ENCODE measurements at regions not wholly inside any gene's neighbourhood (a gene's known extent, or its start where the extent isn't known, plus 50 kb on each side); places are given as distances from the start of the nearest gene placed in this dataset.

GRCh38 chr2:83951378-83951947 is 507.6 kb downstream of the SUCLG1 start:
- Mint-ChIP-seq H3K36me3 (ENCODE audit: low read depth) (no peaks in the 10 kb centered on the region), H3K4me1 (no peaks in the 10 kb centered on the region), H3K9me3 (ENCODE audit: low read depth) (no peaks in the 10 kb centered on the region), H3K4me3 (no peak overlapping the region), H3K27ac (no peak overlapping the region), H3K27me3 (peaks cover 5% of the 10 kb centered on the region)
- intact Hi-C loops (cut with DNase I, micrococcal nuclease) = no loop called here
- DNase-seq = no peak
- no peak for ATAC-seq
- ChIA-PET CTCF (interaction anchor here (0.7 to 2.0 kb wide), 2 partner anchors 10 to 330 kb away, joined by 3 to 6 read pairs; no protein-coding TSS in a partner anchor), POLR2A (no interaction called here)

GRCh38 chr2:83949361-83949760 is 509.7 kb downstream of the SUCLG1 start:
- ChIA-PET POLR2A (no interaction called here), CTCF (interaction anchor here (2.0 kb wide), 1 partner anchor 12 kb away, joined by 6 read pairs; no protein-coding TSS in a partner anchor)
- Mint-ChIP-seq H3K4me3 (no peak overlapping the region), H3K4me1 (no peaks in the 10 kb centered on the region), H3K27ac (no peak overlapping the region), H3K27me3 (peaks cover 5% of the 10 kb centered on the region), H3K9me3 (ENCODE audit: low read depth) (no peaks in the 10 kb centered on the region), H3K36me3 (ENCODE audit: low read depth) (no peaks in the 10 kb centered on the region)
- DNase-seq (no peak), ATAC-seq (no peak)
- intact Hi-C loops (cut with DNase I, micrococcal nuclease) = no loop called here

GRCh38 chr2:83944191-83944590 is 514.9 kb downstream of the SUCLG1 start:
- Mint-ChIP-seq H3K9me3 (ENCODE audit: low read depth) (no peaks in the 10 kb centered on the region), H3K4me3 (no peak overlapping the region), H3K36me3 (ENCODE audit: low read depth) (no peaks in the 10 kb centered on the region), H3K27ac (no peak overlapping the region), H3K27me3 (peaks cover 5% of the 10 kb centered on the region), H3K4me1 (no peaks in the 10 kb centered on the region)
- ChIA-PET POLR2A (no interaction called here), CTCF (no interaction called here)
- intact Hi-C loops (cut with DNase I, micrococcal nuclease) = no loop called here
- no peak for DNase-seq
- ATAC-seq = no peak

- no peaks in the 10 kb centered on the region for H3K36me3 Mint-ChIP-seq (ENCODE audit: low read depth)
- ChIA-PET POLR2A (no interaction called here), CTCF (no interaction called here)
- H3K4me3 Mint-ChIP-seq = no peak overlapping the region
- no peaks in the 10 kb centered on the region for H3K9me3 Mint-ChIP-seq (ENCODE audit: low read depth)
- no peak overlapping the region for H3K27ac Mint-ChIP-seq
- H3K4me1 Mint-ChIP-seq = no peaks in the 10 kb centered on the region
- no peak for ATAC-seq
- intact Hi-C loops (cut with DNase I, micrococcal nuclease) = no loop called here
- DNase-seq = no peak
- H3K27me3 Mint-ChIP-seq = peaks cover 3% of the 10 kb centered on the region
Measured at GRCh38 chr2:83943265-83943664, 515.8 kb downstream of the SUCLG1 start.

GRCh38 chr2:83941886-83942285 is 517.2 kb downstream of the SUCLG1 start:
- H3K27me3 Mint-ChIP-seq = peaks cover 2% of the 10 kb centered on the region
- no peak for DNase-seq
- POLR2A ChIA-PET = no interaction called here
- CTCF ChIA-PET = no interaction called here
- no peaks in the 10 kb centered on the region for H3K4me1 Mint-ChIP-seq
- H3K9me3 Mint-ChIP-seq (ENCODE audit: low read depth) = no peaks in the 10 kb centered on the region
- ATAC-seq = no peak
- no peak overlapping the region for H3K27ac Mint-ChIP-seq
- H3K4me3 Mint-ChIP-seq = no peak overlapping the region
- intact Hi-C loops (cut with DNase I, micrococcal nuclease) = no loop called here
- H3K36me3 Mint-ChIP-seq (ENCODE audit: low read depth) = no peaks in the 10 kb centered on the region

GRCh38 chr2:83933749-83934148 is 525.3 kb downstream of the SUCLG1 start:
- no peaks in the 10 kb centered on the region for H3K36me3 Mint-ChIP-seq (ENCODE audit: low read depth)
- H3K4me3 Mint-ChIP-seq = no peak overlapping the region
- H3K27me3 Mint-ChIP-seq = no peaks in the 10 kb centered on the region
- CTCF ChIA-PET = no interaction called here
- intact Hi-C loops (cut with DNase I, micrococcal nuclease) = no loop called here
- no peak for DNase-seq
- POLR2A ChIA-PET = no interaction called here
- no peak for ATAC-seq
- H3K9me3 Mint-ChIP-seq (ENCODE audit: low read depth) = no peaks in the 10 kb centered on the region
- no peaks in the 10 kb centered on the region for H3K4me1 Mint-ChIP-seq
- no peak overlapping the region for H3K27ac Mint-ChIP-seq

- CTCF ChIA-PET = no interaction called here
- POLR2A ChIA-PET = no interaction called here
- no peaks in the 10 kb centered on the region for H3K4me1 Mint-ChIP-seq
Measured at GRCh38 chr2:83923531-83923930, 535.5 kb downstream of the SUCLG1 start.

GRCh38 chr2:83916559-83916958 is 542.5 kb downstream of the SUCLG1 start:
- Mint-ChIP-seq H3K9me3 (ENCODE audit: low read depth) (no peaks in the 10 kb centered on the region), H3K36me3 (ENCODE audit: low read depth) (no peaks in the 10 kb centered on the region), H3K4me1 (no peaks in the 10 kb centered on the region), H3K27me3 (peaks cover 4% of the 10 kb centered on the region), H3K4me3 (no peak overlapping the region), H3K27ac (no peak overlapping the region)
- intact Hi-C loops (cut with DNase I, micrococcal nuclease) = no loop called here
- ChIA-PET POLR2A (no interaction called here), CTCF (interaction anchor here (1.1 kb wide), 1 partner anchor 18 kb away, joined by 3 read pairs; no protein-coding TSS in a partner anchor)
- DNase-seq = no peak
- ATAC-seq = no peak

More at GRCh38 chr2:83923531-83923930, 535.5 kb downstream of the SUCLG1 start:
- DNase-seq = no peak
- H3K36me3 Mint-ChIP-seq (ENCODE audit: low read depth) = no peaks in the 10 kb centered on the region
- no peak overlapping the region for H3K27ac Mint-ChIP-seq
- H3K4me3 Mint-ChIP-seq = no peak overlapping the region
- no peak for ATAC-seq
- intact Hi-C loops (cut with DNase I, micrococcal nuclease) = no loop called here
- H3K27me3 Mint-ChIP-seq = peaks cover 10% of the 10 kb centered on the region
- H3K9me3 Mint-ChIP-seq (ENCODE audit: low read depth) = no peaks in the 10 kb centered on the region

GRCh38 chr2:83915381-83915780 is 543.7 kb downstream of the SUCLG1 start:
- Mint-ChIP-seq H3K9me3 (ENCODE audit: low read depth) (no peaks in the 10 kb centered on the region), H3K4me1 (no peaks in the 10 kb centered on the region), H3K4me3 (no peak overlapping the region), H3K27me3 (peaks cover 4% of the 10 kb centered on the region), H3K27ac (no peak overlapping the region), H3K36me3 (ENCODE audit: low read depth) (no peaks in the 10 kb centered on the region)
- CTCF ChIA-PET = interaction anchor here (1.1 kb wide), 1 partner anchor 17 kb away, joined by 3 read pairs; no protein-coding TSS in a partner anchor
- intact Hi-C loops (cut with DNase I, micrococcal nuclease) = no loop called here
- POLR2A ChIA-PET = no interaction called here
- DNase-seq = no peak
- no peak for ATAC-seq

GRCh38 chr2:83908750-83909149 is 550.3 kb downstream of the SUCLG1 start:
- no peaks in the 10 kb centered on the region for H3K27me3 Mint-ChIP-seq
- H3K4me1 Mint-ChIP-seq = no peaks in the 10 kb centered on the region
- H3K9me3 Mint-ChIP-seq (ENCODE audit: low read depth) = no peaks in the 10 kb centered on the region
- ChIA-PET CTCF (no interaction called here), POLR2A (no interaction called here)
- no peaks in the 10 kb centered on the region for H3K36me3 Mint-ChIP-seq (ENCODE audit: low read depth)
- no peak overlapping the region for H3K4me3 Mint-ChIP-seq
- no peak for ATAC-seq
- no peak overlapping the region for H3K27ac Mint-ChIP-seq
- intact Hi-C loops (cut with DNase I, micrococcal nuclease) = no loop called here
- no peak for DNase-seq

- Mint-ChIP-seq H3K27me3 (no peaks in the 10 kb centered on the region), H3K4me3 (no peak overlapping the region), H3K4me1 (no peaks in the 10 kb centered on the region), H3K27ac (no peak overlapping the region), H3K9me3 (ENCODE audit: low read depth) (no peaks in the 10 kb centered on the region), H3K36me3 (ENCODE audit: low read depth) (no peaks in the 10 kb centered on the region)
- POLR2A ChIA-PET = no interaction called here
- CTCF ChIA-PET = no interaction called here
- intact Hi-C loops (cut with DNase I, micrococcal nuclease) = no loop called here
- ATAC-seq = no peak
- DNase-seq = no peak
Measured at GRCh38 chr2:83901317-83901716, 557.8 kb downstream of the SUCLG1 start.

- no peaks in the 10 kb centered on the region for H3K4me1 Mint-ChIP-seq
- intact Hi-C loops (cut with DNase I, micrococcal nuclease) = no loop called here
- H3K27me3 Mint-ChIP-seq = no peaks in the 10 kb centered on the region
- DNase-seq (no peak), ATAC-seq (no peak)
- POLR2A ChIA-PET = no interaction called here
- CTCF ChIA-PET = no interaction called here
- no peak overlapping the region for H3K4me3 Mint-ChIP-seq
- H3K36me3 Mint-ChIP-seq (ENCODE audit: low read depth) = no peaks in the 10 kb centered on the region
- no peaks in the 10 kb centered on the region for H3K9me3 Mint-ChIP-seq (ENCODE audit: low read depth)
- H3K27ac Mint-ChIP-seq = no peak overlapping the region
Measured at GRCh38 chr2:83900862-83901261, 558.2 kb downstream of the SUCLG1 start.

GRCh38 chr2:83899271-83899670 is 559.8 kb downstream of the SUCLG1 start:
- Mint-ChIP-seq H3K4me3 (no peak overlapping the region), H3K4me1 (no peaks in the 10 kb centered on the region), H3K9me3 (ENCODE audit: low read depth) (no peaks in the 10 kb centered on the region), H3K27me3 (no peaks in the 10 kb centered on the region), H3K36me3 (ENCODE audit: low read depth) (no peaks in the 10 kb centered on the region), H3K27ac (no peak overlapping the region)
- intact Hi-C loops (cut with DNase I, micrococcal nuclease) = no loop called here
- CTCF ChIA-PET = interaction anchor here (0.6 to 1.3 kb wide), 2 partner anchors 17 to 127 kb away, joined by 3 to 4 read pairs; no protein-coding TSS in a partner anchor
- POLR2A ChIA-PET = no interaction called here
- no peak for DNase-seq
- no peak for ATAC-seq

Data from activated CD4-positive, alpha-beta T cell treated with anti-CD3 and anti-CD28 coated beads for 36 hours (primary cell).